ENCODE measurements at regions not wholly inside any gene's neighbourhood (a gene's known extent, or its start where the extent isn't known, plus 50 kb on each side); places are given as distances from the start of the nearest gene placed in this dataset.

GRCh38 chr9:95783426-95783975, 92.0 kb upstream of the ERCC6L2 start (continued):
- TF ChIP-seq KMT2B (CRISPR knock-in tag; IDR thresholded peaks at IDR 0.05): no peak
- no peak for TF ChIP-seq KLF6 (CRISPR knock-in tag; IDR thresholded peaks at IDR 0.05)
- TF ChIP-seq SMC3 (IDR thresholded peaks at IDR 0.05; ENCODE audit: low read length): no peak
- peak; percentile 41 for TF ChIP-seq TEAD3 (CRISPR knock-in tag; optimal IDR thresholded peaks at IDR 0.05; ENCODE audit: borderline replicate concordance)
- no peak for TF ChIP-seq MAFK (conservative IDR thresholded peaks at IDR 0.05 in 1 of 2, IDR thresholded peaks at IDR 0.05 in 1 of 2; ENCODE audit: low read length in 2 of 2)
- TF ChIP-seq SP5 (CRISPR knock-in tag; IDR thresholded peaks at IDR 0.05; ENCODE audit: borderline replicate concordance, low read depth): peak; percentile 36; the same call in 1 of the 2 replicates
- TF ChIP-seq NCOA1 (CRISPR knock-in tag; IDR thresholded peaks at IDR 0.05): no peak
- TF ChIP-seq SOX6 (IDR thresholded peaks at IDR 0.05): no peak
- no peak for TF ChIP-seq SOX6 (CRISPR knock-in tag; IDR thresholded peaks at IDR 0.05)
- TF ChIP-seq TCF12 (IDR thresholded peaks at IDR 0.05): no peak
- TF ChIP-seq TCF12 (CRISPR knock-in tag; IDR thresholded peaks at IDR 0.05): no peak
- TF ChIP-seq SKI (IDR thresholded peaks at IDR 0.05; ENCODE audit: partially characterized antibody): no peak
- TF ChIP-seq, protein P1, sequence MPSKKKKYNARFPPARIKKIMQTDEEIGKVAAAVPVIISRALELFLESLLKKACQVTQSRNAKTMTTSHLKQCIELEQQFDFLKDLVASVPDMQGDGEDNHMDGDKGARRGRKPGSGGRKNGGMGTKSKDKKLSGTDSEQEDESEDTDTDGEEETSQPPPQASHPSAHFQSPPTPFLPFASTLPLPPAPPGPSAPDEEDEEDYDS (CRISPR knock-in tag; IDR thresholded peaks at IDR 0.05): 0 out of 2 replicates have a peak, but pooled peaks have one; percentile 25
- 0 out of 2 replicates have a peak, but pooled peaks have one; percentile 35 for TF ChIP-seq CBX5 (CRISPR knock-in tag; IDR thresholded peaks at IDR 0.05; ENCODE audit: borderline replicate concordance)
- TF ChIP-seq ZNF776 (CRISPR knock-in tag; IDR thresholded peaks at IDR 0.05): no peak
- TF ChIP-seq SPEN (CRISPR knock-in tag; IDR thresholded peaks at IDR 0.05; ENCODE audit: low read depth): no peak
- peak; percentile 58; the same call in 1 of the 2 replicates for TF ChIP-seq POLR2G (IDR thresholded peaks at IDR 0.05; ENCODE audit: low read depth, low read length)
- no peak for TF ChIP-seq ZMAT5 (CRISPR knock-in tag; IDR thresholded peaks at IDR 0.05; ENCODE audit: borderline replicate concordance, low read depth)
- TF ChIP-seq ZNF10 (CRISPR knock-in tag; IDR thresholded peaks at IDR 0.05; ENCODE audit: borderline replicate concordance, low read depth): no peak
- TF ChIP-seq SMYD3 (CRISPR knock-in tag; IDR thresholded peaks at IDR 0.05): no peak
- no peak for TF ChIP-seq FOXM1 (CRISPR knock-in tag; IDR thresholded peaks at IDR 0.05)
- TF ChIP-seq XRCC5 (optimal IDR thresholded peaks at IDR 0.05; ENCODE audit: low read length): peak; percentile 29
- TF ChIP-seq HOXA3 (CRISPR knock-in tag; IDR thresholded peaks at IDR 0.05): peak; percentile 57
- TF ChIP-seq, protein P2, sequence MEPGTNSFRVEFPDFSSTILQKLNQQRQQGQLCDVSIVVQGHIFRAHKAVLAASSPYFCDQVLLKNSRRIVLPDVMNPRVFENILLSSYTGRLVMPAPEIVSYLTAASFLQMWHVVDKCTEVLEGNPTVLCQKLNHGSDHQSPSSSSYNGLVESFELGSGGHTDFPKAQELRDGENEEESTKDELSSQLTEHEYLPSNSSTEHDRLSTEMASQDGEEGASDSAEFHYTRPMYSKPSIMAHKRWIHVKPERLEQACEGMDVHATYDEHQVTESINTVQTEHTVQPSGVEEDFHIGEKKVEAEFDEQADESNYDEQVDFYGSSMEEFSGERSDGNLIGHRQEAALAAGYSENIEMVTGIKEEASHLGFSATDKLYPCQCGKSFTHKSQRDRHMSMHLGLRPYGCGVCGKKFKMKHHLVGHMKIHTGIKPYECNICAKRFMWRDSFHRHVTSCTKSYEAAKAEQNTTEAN (CRISPR knock-in tag; conservative IDR thresholded peaks at IDR 0.05): no peak
- no peak for TF ChIP-seq NONO (IDR thresholded peaks at IDR 0.05)
- TF ChIP-seq NONO (CRISPR knock-in tag; conservative IDR thresholded peaks at IDR 0.05): no peak
- TF ChIP-seq ZNF83 (CRISPR knock-in tag; IDR thresholded peaks at IDR 0.05; ENCODE audit: borderline replicate concordance): no peak
- no peak for TF ChIP-seq ELF4 (CRISPR knock-in tag; IDR thresholded peaks at IDR 0.05; ENCODE audit: borderline replicate concordance)
- no peak for TF ChIP-seq ARHGAP35 (CRISPR knock-in tag; IDR thresholded peaks at IDR 0.05; ENCODE audit: borderline replicate concordance)
- TF ChIP-seq HDAC1 (CRISPR knock-in tag; IDR thresholded peaks at IDR 0.05): 0 out of 2 replicates have a peak, but pooled peaks have one; percentile 21
- 0 out of 2 replicates have a peak, but pooled peaks have one; percentile 44 for TF ChIP-seq HOMEZ (CRISPR knock-in tag; IDR thresholded peaks at IDR 0.05; ENCODE audit: low read depth)

Measured in HepG2 (cell line).